HCT116 (cell line): ENCODE measurements at regions not wholly inside any gene's neighbourhood (a gene's known extent, or its start where the extent isn't known, plus 50 kb on each side); places are given as distances from the start of the nearest gene placed in this dataset.

ENCODE experiments used
- CTCF ChIP-seq, 3 experiments: fragments of 200-600 bp in 1 of 3; sonication (generic) in 1 of 3; IDR thresholded peaks in 2 of 3; conservative IDR thresholded peaks in 1 of 3; 2 replicates each; pipeline ENCODE4 v1.5.1; 2012 to 2017; ENCODE audit warnings: low read depth in 2 of 3, low read length in 2 of 3, antibody characterized with exemption in 1 of 3, borderline replicate concordance in 1 of 3, control low read depth in 1 of 3, mild to moderate bottlenecking in 1 of 3, mixed read lengths in 1 of 3, mixed run types in 1 of 3, moderate library complexity in 1 of 3; ENCODE audit not compliant: insufficient read depth in 1 of 3
- EZH2 ChIP-seq: fragments of 200-600 bp; sonication (generic); IDR thresholded peaks from 2 replicates; pipeline ENCODE4 v1.6.1; 2017; ENCODE audit warnings: antibody characterized with exemption, mixed run types
- JUND ChIP-seq: IDR thresholded peaks from 2 replicates; pipeline ENCODE4 v1.6.1; 2012
- POLR2A ChIP-seq: IDR thresholded peaks from 2 replicates; pipeline ENCODE4 v1.7.0; 2011; ENCODE audit warnings: borderline replicate concordance; ENCODE audit not compliant: insufficient read depth, insufficient read length; ENCODE audit errors: extremely low read depth
- POLR2AphosphoS5 ChIP-seq: IDR thresholded peaks from 2 replicates; pipeline ENCODE4 v1.6.1; 2011; ENCODE audit warnings: mild to moderate bottlenecking, low read depth, low read length, moderate library complexity
- RAD21 ChIP-seq: IDR thresholded peaks from 2 replicates; pipeline ENCODE4 v1.6.1; 2012; ENCODE audit warnings: low read depth, mild to moderate bottlenecking
- SIN3A ChIP-seq: IDR thresholded peaks from 2 replicates; pipeline ENCODE4 v1.6.1; 2012; ENCODE audit warnings: low read depth
- SP1 ChIP-seq: IDR thresholded peaks from 2 replicates; pipeline ENCODE4 v1.6.1; 2012; ENCODE audit warnings: low read depth
- SRF ChIP-seq: IDR thresholded peaks from 2 replicates; pipeline ENCODE4 v1.6.1; 2012; ENCODE audit warnings: low read depth
- TF ChIP-seq, protein P1 (sequence below): IDR thresholded peaks from 2 replicates; pipeline ENCODE4 v1.6.1; 2012

DNA sequence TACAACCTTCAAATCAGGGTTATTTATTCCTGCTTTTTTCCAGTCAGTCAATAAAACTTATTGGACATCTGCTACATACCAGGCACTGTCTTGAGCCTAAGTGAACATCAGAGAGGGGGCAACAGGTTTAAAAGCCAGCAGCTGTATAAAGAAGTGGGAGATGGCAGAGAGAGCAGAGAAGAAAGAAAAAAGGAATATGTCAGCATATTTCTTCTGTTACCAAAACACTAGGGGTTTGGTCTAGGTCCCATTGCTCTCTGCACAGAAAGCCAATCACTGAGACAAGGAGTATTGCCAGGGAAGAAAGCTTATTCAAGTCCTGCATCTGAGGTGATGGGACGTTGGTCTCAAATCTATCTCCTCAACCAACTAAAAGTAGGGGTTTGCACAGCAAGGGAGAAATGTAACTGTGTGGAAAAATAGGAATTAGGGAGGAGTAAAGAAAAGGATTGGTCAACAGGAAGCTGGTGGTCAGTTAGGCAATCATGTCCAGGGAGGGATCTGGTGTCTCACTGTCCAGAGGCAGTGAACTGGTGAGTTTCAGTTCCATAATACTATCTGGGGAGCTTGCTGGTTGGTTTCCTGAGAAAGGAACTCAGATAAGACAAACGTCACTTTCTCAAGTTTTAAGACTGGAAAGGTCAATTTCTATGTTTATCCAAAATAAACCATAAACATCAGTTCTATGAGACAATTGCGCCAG lies 107.5 kb downstream of the PHLDA1 start:
- no peak for TF ChIP-seq POLR2A
- TF ChIP-seq SP1, result no peak
- no peak for TF ChIP-seq CTCF (IDR thresholded peaks at IDR 0.05 in 2 of 3, conservative IDR thresholded peaks at IDR 0.05 in 1 of 3; ENCODE audit: borderline replicate concordance in 1 of 3, insufficient read depth in 1 of 3, low read depth in 2 of 3, low read length in 2 of 3)
- no peak for TF ChIP-seq POLR2AphosphoS5
- TF ChIP-seq SIN3A, result no peak
- no peak for TF ChIP-seq JUND
- TF ChIP-seq, protein P1, sequence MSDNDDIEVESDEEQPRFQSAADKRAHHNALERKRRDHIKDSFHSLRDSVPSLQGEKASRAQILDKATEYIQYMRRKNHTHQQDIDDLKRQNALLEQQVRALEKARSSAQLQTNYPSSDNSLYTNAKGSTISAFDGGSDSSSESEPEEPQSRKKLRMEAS, result no peak
- TF ChIP-seq SRF, result no peak
- no peak for TF ChIP-seq EZH2
- TF ChIP-seq RAD21, result no peak
